ENCODE measurements at regions not wholly inside any gene's neighbourhood (a gene's known extent, or its start where the extent isn't known, plus 50 kb on each side); places are given as distances from the start of the nearest gene placed in this dataset.
A peak's percentile ranks its signal among the peaks of the same experiment; 100 is the strongest.

GRCh38 chr17:6233339-6233738, 163.2 kb downstream of the WSCD1 start:
- peak in 1 of 42 donors; percentile 5 for DNase-seq
- intact Hi-C loops (cut with DNase I): no loop called here

- DNase-seq: peak in 1 of 42 donors; percentile 32
- intact Hi-C loops (cut with DNase I): no loop called here
Observed at GRCh38 chr17:6232732-6233101, 162.5 kb downstream of the WSCD1 start.

- intact Hi-C loops (cut with DNase I): no loop called here
- DNase-seq: peak in 1 of 42 donors; percentile 35
Observed at GRCh38 chr17:6231886-6232731, 161.9 kb downstream of the WSCD1 start.

GRCh38 chr17:6231465-6231864, 161.3 kb downstream of the WSCD1 start:
- peak in 1 of 42 donors; percentile 17 for DNase-seq
- intact Hi-C loops (cut with DNase I): no loop called here

- peak in 1 of 42 donors; percentile 16 for DNase-seq
- intact Hi-C loops (cut with DNase I): no loop called here
Observed at GRCh38 chr17:6218333-6218732, 148.2 kb downstream of the WSCD1 start.

GRCh38 chr17:6215071-6216035, 145.2 kb downstream of the WSCD1 start:
- DNase-seq: peak in 2 of 42 donors; percentile 14 to 25
- intact Hi-C loops (cut with DNase I): no loop called here

- intact Hi-C loops (cut with DNase I): no loop called here
Observed at GRCh38 chr17:6213859-6214258, 143.7 kb downstream of the WSCD1 start.

GRCh38 chr17:6212766-6213165, 142.6 kb downstream of the WSCD1 start:
- intact Hi-C loops (cut with DNase I): no loop called here

More at GRCh38 chr17:6213859-6214258, 143.7 kb downstream of the WSCD1 start:
- DNase-seq: peak in 1 of 42 donors; percentile 8

GRCh38 chr17:6209829-6210228, 139.7 kb downstream of the WSCD1 start:
- peak in 1 of 42 donors; percentile 21 for DNase-seq
- intact Hi-C loops (cut with DNase I): no loop called here

More at GRCh38 chr17:6212766-6213165, 142.6 kb downstream of the WSCD1 start:
- DNase-seq: peak in 1 of 42 donors; percentile 40

- intact Hi-C loops (cut with DNase I): no loop called here
- peak in 1 of 42 donors; percentile 25 for DNase-seq
Observed at GRCh38 chr17:6208608-6209180, 138.5 kb downstream of the WSCD1 start.

GRCh38 chr17:6205525-6205924, 135.3 kb downstream of the WSCD1 start:
- no peak for DNase-seq
- intact Hi-C loops (cut with DNase I): no loop called here

GRCh38 chr17:6205033-6205432, 134.9 kb downstream of the WSCD1 start:
- DNase-seq: no peak

GRCh38 chr17:6204203-6204722, 134.1 kb downstream of the WSCD1 start:
- no peak for DNase-seq
- intact Hi-C loops (cut with DNase I): no loop called here

More at GRCh38 chr17:6205033-6205432, 134.9 kb downstream of the WSCD1 start:
- intact Hi-C loops (cut with DNase I): no loop called here

GRCh38 chr17:6196355-6196754, 126.2 kb downstream of the WSCD1 start:
- no peak for DNase-seq
- intact Hi-C loops (cut with DNase I): no loop called here

- intact Hi-C loops (cut with DNase I): no loop called here
Observed at GRCh38 chr17:6195123-6195522, 124.9 kb downstream of the WSCD1 start.

GRCh38 chr17:6191405-6192324, 121.5 kb downstream of the WSCD1 start:
- DNase-seq: no peak
- intact Hi-C loops (cut with DNase I): no loop called here

More at GRCh38 chr17:6195123-6195522, 124.9 kb downstream of the WSCD1 start:
- DNase-seq: no peak

GRCh38 chr17:6187836-6188235, 117.7 kb downstream of the WSCD1 start:
- intact Hi-C loops (cut with DNase I): no loop called here
- no peak for DNase-seq

GRCh38 chr17:6186998-6187397, 116.8 kb downstream of the WSCD1 start:
- no peak for DNase-seq
- intact Hi-C loops (cut with DNase I): no loop called here
